H54 (cell line): ENCODE measurements at regions not wholly inside any gene's neighbourhood (a gene's known extent, or its start where the extent isn't known, plus 50 kb on each side); places are given as distances from the start of the nearest gene placed in this dataset.

Experiments used
- DNase-seq: peaks from one replicate; pipeline ENCODE4 v3.0.0; 2011; ENCODE audit warnings: low spot score, mixed read lengths; ENCODE audit not compliant: insufficient read length
- FAIRE-seq: peaks from 3 replicates; lab custom pipeline; 2011; peaks lifted over from hg19 to GRCh38; lab: Jason Lieb, UNC
- POLR2A ChIP-seq: IDR thresholded peaks from 2 replicates; pipeline ENCODE4 v1.6.1; 2011; ENCODE audit warnings: low read depth, mild to moderate bottlenecking, low read length

GRCh38 chr17:56737421-56738161, 96.1 kb downstream of the C17orf67 start:
- FAIRE-seq, result no peak
- no peak for TF ChIP-seq POLR2A
- DNase-seq, result peak; percentile 22

GRCh38 chr17:56739376-56739775, 94.3 kb downstream of the C17orf67 start:
- no peak for FAIRE-seq
- no peak for DNase-seq
- no peak for TF ChIP-seq POLR2A

GRCh38 chr17:56739776-56740175, 93.9 kb downstream of the C17orf67 start:
- TF ChIP-seq POLR2A, result no peak
- DNase-seq (no peak), FAIRE-seq (no peak)

GRCh38 chr17:56740481-56740880, 93.2 kb downstream of the C17orf67 start:
- FAIRE-seq, result no peak
- no peak for DNase-seq

More at GRCh38 chr17:56740481-56740880, 93.2 kb downstream of the C17orf67 start:
- no peak for TF ChIP-seq POLR2A
